Heart left ventricle (tissue), 13 donors: ENCODE measurements at regions not wholly inside any gene's neighbourhood (a gene's known extent, or its start where the extent isn't known, plus 50 kb on each side); places are given as distances from the start of the nearest gene placed in this dataset.

Experiments
- CTCF ChIP-seq, 12 donors: fragments of 200-600 bp; sonication (generic) in 4 of 12; IDR thresholded peaks; one replicate each; pipeline versions ENCODE4 v1.5.0 to v1.8.0; 2018 to 2022; ENCODE audit warnings: antibody characterized with exemption in 12 of 12, mild to moderate bottlenecking in 5 of 12
- POLR2A ChIP-seq, 2 donors: fragments of 450-650 bp; IDR thresholded peaks; one replicate each; pipeline ENCODE4 v1.6.1; 2017; ENCODE audit warnings: antibody characterized with exemption in 2 of 2, mild to moderate bottlenecking in 2 of 2, moderate library complexity in 2 of 2
- donor health status: ischemic (EF 13 %, LVEDD 7.1; RV severe dilation, severe dysfunction).
- donor health status: DM: no; HTN: yes; CAD: no.
- donor health status: DM: no; HTN: no; CAD: no.
- donor health status: ischemic (EF 25% LVEDD 6.9; RV normal size, moderate dysfunction).
- donor health status: ischemic (EF 25% LVEDD 5.7; RV mildly dilated, moderate dysfunction).
- donor health status: ischemic (EF 35%, LVEDD 5.7; RV mildly dilated, moderate dysfunction).
- donor health status: nonischemic (EF 11% LVEDD 7.7; RV severe dilation, severe dysfunction).
- donor health status: DM: yes; HTN: yes; CAD: no.
- donor health status: PGD.
- donor health status: ischemic (EF 29% LVEDD 5.4; RV normal size, mild dysfunction).
- donor health status: nonischemic (EF 23%, LVEDD 6.1; RV moderate dilation, normal function).

- TF ChIP-seq POLR2A (IDR thresholded peaks at IDR 0.05) (no peak), CTCF (IDR thresholded peaks at IDR 0.05) (no peak)
These were observed 176.8 kb upstream of the ECI2 start for GRCh38 chr6:4311976-4312860.
